Activated naive CD4-positive, alpha-beta T cell treated with anti-CD3 and anti-CD28 coated beads, Interleukin-2, amount 50 U/mL, for 24 hours (primary cell): ENCODE measurements at regions not wholly inside any gene's neighbourhood (a gene's known extent, or its start where the extent isn't known, plus 50 kb on each side); places are given as distances from the start of the nearest gene placed in this dataset.
"Not testable (repeated sequence)": the region's sequence is repeated elsewhere in the genome, so short reads cannot be mapped to it uniquely, and the experiment has no call there.

ENCODE experiments used
- H3K27ac Mint-ChIP-seq: one replicate; pipeline ENCODE4 v1.8.0; 2021; ENCODE audit warnings: mild to moderate bottlenecking, mixed read lengths
- H3K27me3 Mint-ChIP-seq: one replicate; pipeline ENCODE4 v1.8.0; 2021; ENCODE audit warnings: mixed read lengths
- H3K36me3 Mint-ChIP-seq: one replicate; pipeline ENCODE4 v1.8.0; 2021; ENCODE audit warnings: mixed read lengths
- H3K4me1 Mint-ChIP-seq: one replicate; pipeline ENCODE4 v1.8.0; 2021; ENCODE audit warnings: mixed read lengths
- H3K4me3 Mint-ChIP-seq: one replicate; pipeline ENCODE4 v1.8.0; 2021; ENCODE audit warnings: mild to moderate bottlenecking, mixed read lengths
- H3K9me3 Mint-ChIP-seq: one replicate; pipeline ENCODE4 v1.8.0; 2021; ENCODE audit warnings: mixed read lengths

- peaks cover 3% of the 10 kb centered on the region for H3K9me3 Mint-ChIP-seq
- H3K27ac Mint-ChIP-seq: no peak overlapping the region
- H3K36me3 Mint-ChIP-seq: no peaks in the 10 kb centered on the region
- no peak overlapping the region for H3K4me3 Mint-ChIP-seq
- H3K4me1 Mint-ChIP-seq: no peaks in the 10 kb centered on the region
- no peaks in the 10 kb centered on the region for H3K27me3 Mint-ChIP-seq
These were observed 975.5 kb downstream of the OLFM4 start for GRCh38 chr13:54004026-54004699.

- Mint-ChIP-seq H3K4me3 (no peak overlapping the region), H3K27me3 (no peaks in the 10 kb centered on the region), H3K27ac (no peak overlapping the region), H3K36me3 (no peaks in the 10 kb centered on the region), H3K4me1 (no peaks in the 10 kb centered on the region), H3K9me3 (no peaks in the 10 kb centered on the region)
These were observed 987.9 kb downstream of the OLFM4 start for GRCh38 chr13:54016542-54016941.

- Mint-ChIP-seq H3K27ac (no peak overlapping the region), H3K36me3 (no peaks in the 10 kb centered on the region), H3K4me1 (no peaks in the 10 kb centered on the region), H3K27me3 (no peaks in the 10 kb centered on the region), H3K9me3 (no peaks in the 10 kb centered on the region), H3K4me3 (no peak overlapping the region)
These were observed 989.9 kb downstream of the OLFM4 start for GRCh38 chr13:54018485-54018884.

- H3K4me3 Mint-ChIP-seq: no peak overlapping the region
- no peaks in the 10 kb centered on the region for H3K27me3 Mint-ChIP-seq
- H3K36me3 Mint-ChIP-seq: no peaks in the 10 kb centered on the region
- H3K27ac Mint-ChIP-seq: no peak overlapping the region
- no peaks in the 10 kb centered on the region for H3K9me3 Mint-ChIP-seq
- H3K4me1 Mint-ChIP-seq: no peaks in the 10 kb centered on the region
These were observed 1000.6 kb downstream of the OLFM4 start for GRCh38 chr13:54029226-54029625.

- H3K27ac Mint-ChIP-seq: no peak overlapping the region
These were observed 1001.1 kb downstream of the OLFM4 start for GRCh38 chr13:54029720-54030119.

GRCh38 chr13:54033323-54033861 is 1004.8 kb downstream of the OLFM4 start:
- Mint-ChIP-seq H3K27me3 (no peaks in the 10 kb centered on the region), H3K4me1 (no peaks in the 10 kb centered on the region), H3K4me3 (no peak overlapping the region), H3K9me3 (no peaks in the 10 kb centered on the region), H3K27ac (no peak overlapping the region), H3K36me3 (no peaks in the 10 kb centered on the region)

More at GRCh38 chr13:54029720-54030119, 1001.1 kb downstream of the OLFM4 start:
- Mint-ChIP-seq H3K4me3 (no peak overlapping the region), H3K27me3 (no peaks in the 10 kb centered on the region), H3K4me1 (no peaks in the 10 kb centered on the region), H3K9me3 (no peaks in the 10 kb centered on the region), H3K36me3 (no peaks in the 10 kb centered on the region)

- Mint-ChIP-seq H3K4me3 (no peak overlapping the region), H3K4me1 (no peaks in the 10 kb centered on the region), H3K9me3 (no peaks in the 10 kb centered on the region), H3K27ac (no peak overlapping the region), H3K36me3 (no peaks in the 10 kb centered on the region), H3K27me3 (no peaks in the 10 kb centered on the region)
These were observed 1005.4 kb downstream of the OLFM4 start for GRCh38 chr13:54034047-54034446.

GRCh38 chr13:54057416-54057815 is 1028.8 kb downstream of the OLFM4 start:
- H3K9me3 Mint-ChIP-seq, H3K4me3 Mint-ChIP-seq: not testable (repeated sequence)

GRCh38 chr13:54069958-54070357 is 1041.3 kb downstream of the OLFM4 start:
- not testable (repeated sequence) for H3K4me3 Mint-ChIP-seq, H3K36me3 Mint-ChIP-seq, H3K27ac Mint-ChIP-seq, H3K4me1 Mint-ChIP-seq, H3K27me3 Mint-ChIP-seq
- peaks cover 24% of the 10 kb centered on the region for H3K9me3 Mint-ChIP-seq

More at GRCh38 chr13:54057416-54057815, 1028.8 kb downstream of the OLFM4 start:
- not testable (repeated sequence) for H3K4me1 Mint-ChIP-seq, H3K36me3 Mint-ChIP-seq, H3K27me3 Mint-ChIP-seq, H3K27ac Mint-ChIP-seq

GRCh38 chr13:54077569-54077968 is 1049.0 kb downstream of the OLFM4 start:
- H3K4me3 Mint-ChIP-seq: no peak overlapping the region
- H3K27ac Mint-ChIP-seq: no peak overlapping the region
- no peaks in the 10 kb centered on the region for H3K4me1 Mint-ChIP-seq

GRCh38 chr13:54078271-54078870 is 1049.8 kb downstream of the OLFM4 start:
- H3K4me3 Mint-ChIP-seq: no peak overlapping the region
- peaks cover 6% of the 10 kb centered on the region for H3K9me3 Mint-ChIP-seq
- H3K27me3 Mint-ChIP-seq: no peaks in the 10 kb centered on the region
- no peaks in the 10 kb centered on the region for H3K4me1 Mint-ChIP-seq
- no peak overlapping the region for H3K27ac Mint-ChIP-seq
- H3K36me3 Mint-ChIP-seq: no peaks in the 10 kb centered on the region

More at GRCh38 chr13:54077569-54077968, 1049.0 kb downstream of the OLFM4 start:
- Mint-ChIP-seq H3K27me3 (no peaks in the 10 kb centered on the region), H3K9me3 (peaks cover 6% of the 10 kb centered on the region), H3K36me3 (no peaks in the 10 kb centered on the region)

- not testable (repeated sequence) for H3K4me3 Mint-ChIP-seq, H3K4me1 Mint-ChIP-seq, H3K9me3 Mint-ChIP-seq, H3K27ac Mint-ChIP-seq, H3K27me3 Mint-ChIP-seq, H3K36me3 Mint-ChIP-seq
These were observed 1053.7 kb downstream of the OLFM4 start for GRCh38 chr13:54082309-54082708.

GRCh38 chr13:54091884-54092283 is 1063.3 kb downstream of the OLFM4 start:
- no peaks in the 10 kb centered on the region for H3K4me1 Mint-ChIP-seq
- H3K27me3 Mint-ChIP-seq: no peaks in the 10 kb centered on the region
- H3K4me3 Mint-ChIP-seq: no peak overlapping the region
- peaks cover 8% of the 10 kb centered on the region for H3K9me3 Mint-ChIP-seq
- H3K27ac Mint-ChIP-seq: no peak overlapping the region
- no peaks in the 10 kb centered on the region for H3K36me3 Mint-ChIP-seq

GRCh38 chr13:54092686-54093085 is 1064.1 kb downstream of the OLFM4 start:
- no peak overlapping the region for H3K27ac Mint-ChIP-seq
- peaks cover 8% of the 10 kb centered on the region for H3K9me3 Mint-ChIP-seq

GRCh38 chr13:54110597-54110996 is 1082.0 kb downstream of the OLFM4 start:
- no peaks in the 10 kb centered on the region for H3K27me3 Mint-ChIP-seq
- no peak overlapping the region for H3K4me3 Mint-ChIP-seq

More at GRCh38 chr13:54092686-54093085, 1064.1 kb downstream of the OLFM4 start:
- no peaks in the 10 kb centered on the region for H3K36me3 Mint-ChIP-seq
- H3K4me1 Mint-ChIP-seq: no peaks in the 10 kb centered on the region
- H3K27me3 Mint-ChIP-seq: no peaks in the 10 kb centered on the region
- no peak overlapping the region for H3K4me3 Mint-ChIP-seq

GRCh38 chr13:54124700-54125099 is 1096.1 kb downstream of the OLFM4 start:
- H3K27me3 Mint-ChIP-seq: no peaks in the 10 kb centered on the region
- H3K4me1 Mint-ChIP-seq: no peaks in the 10 kb centered on the region
- H3K27ac Mint-ChIP-seq: no peak overlapping the region
- peaks cover 4% of the 10 kb centered on the region for H3K9me3 Mint-ChIP-seq
- H3K4me3 Mint-ChIP-seq: no peak overlapping the region
- H3K36me3 Mint-ChIP-seq: no peaks in the 10 kb centered on the region

More at GRCh38 chr13:54110597-54110996, 1082.0 kb downstream of the OLFM4 start:
- H3K4me1 Mint-ChIP-seq: no peaks in the 10 kb centered on the region
- H3K9me3 Mint-ChIP-seq: peaks cover 10% of the 10 kb centered on the region
- no peak overlapping the region for H3K27ac Mint-ChIP-seq
- no peaks in the 10 kb centered on the region for H3K36me3 Mint-ChIP-seq
